HCT116 (cell line): ENCODE measurements at regions not wholly inside any gene's neighbourhood (a gene's known extent, or its start where the extent isn't known, plus 50 kb on each side); places are given as distances from the start of the nearest gene placed in this dataset.

Experiments
- ATAC-seq: fragments of 200-7000 bp; cut with Tn5 transposase; 2 replicates; pipeline ENCODE4 v1.9.1; 2020; ENCODE audit warnings: mild to moderate bottlenecking, moderate library complexity
- BruUV-seq: library from RNA; stranded (reverse); fragments of 400-500 nt; replicated peaks from 2 replicates; lab custom pipeline; 2021; lab: Mats Ljungman, UMichigan
- CTCF ChIA-PET: fragments of 300-600 bp; sonication (Branson Sonifier 250); formaldehyde crosslinking; loops from one replicate; lab custom pipeline; 2021; ENCODE audit warnings: antibody characterized with exemption; lab: Charles Lee
- POLR2A ChIA-PET: fragments of 300-600, 350-600 bp; sonication (Branson Sonifier 250); formaldehyde crosslinking; loops from one replicate; lab custom pipeline; 2021; ENCODE audit warnings: antibody characterized with exemption; lab: Charles Lee
- RAD21 ChIA-PET, 2 experiments: fragments of 300-600 bp; sonication (Branson Sonifier 250); formaldehyde crosslinking; loops; one replicate each; lab custom pipeline; 2023; ENCODE audit warnings: low total read pairs in 2 of 2; ENCODE audit not compliant: uncharacterized antibody in 2 of 2, unreplicated experiment in 2 of 2, low non-redundant PET in 1 of 2; lab: Charles Lee
- DNase-seq: peaks from one replicate; pipeline ENCODE4 v3.0.0-alpha.2; 2010; ENCODE audit warnings: low read depth, low spot score
- H2AFZ ChIP-seq: fragments of 200-600 bp; shearing (Covaris generic), sonication (generic); 2 replicates; pipeline ENCODE4 v1.6.1; 2017; ENCODE audit warnings: low read depth, mixed run types, mixed read lengths, antibody characterized with exemption, low read length; ENCODE audit not compliant: poor library complexity, severe bottlenecking
- H3K27ac ChIP-seq: 2 replicates; pipeline ENCODE4 v1.5.1; 2012; ENCODE audit warnings: low read depth, low read length
- H3K27me3 ChIP-seq: fragments of 200-600 bp; sonication (generic); 2 replicates; pipeline ENCODE4 v1.6.1; 2016; ENCODE audit warnings: mixed run types, low read length, mixed read lengths; ENCODE audit not compliant: insufficient read depth
- H3K36me3 ChIP-seq, 2 experiments: fragments of 200-500 bp in 1 of 2; fragments of 200-600 bp in 1 of 2; sonication (Bioruptor generic) in 1 of 2; sonication (generic) in 1 of 2; 2 replicates each; pipeline versions ENCODE4 v1.5.1 to v1.6.1; 2014 to 2016; ENCODE audit warnings: low read length in 2 of 2, inconsistent platforms in 1 of 2, mixed read lengths in 1 of 2, mixed run types in 1 of 2; ENCODE audit not compliant: insufficient read depth in 2 of 2, control insufficient read depth in 1 of 2
- H3K4me1 ChIP-seq, 2 experiments: fragments of 200-600 bp in 1 of 2; sonication (generic) in 1 of 2; 2 replicates each; pipeline versions ENCODE4 v1.5.1 to v1.6.1; 2012 to 2017; ENCODE audit warnings: low read length in 2 of 2, inconsistent platforms in 1 of 2, mild to moderate bottlenecking in 1 of 2, mixed read lengths in 1 of 2, mixed run types in 1 of 2, moderate library complexity in 1 of 2; ENCODE audit not compliant: insufficient read depth in 2 of 2, control insufficient read depth in 1 of 2
- H3K4me2 ChIP-seq: fragments of 200-600 bp; sonication (generic); 2 replicates; pipeline ENCODE4 v1.6.1; 2017; ENCODE audit warnings: mixed run types, low read length, mixed read lengths
- H3K4me3 ChIP-seq, 2 experiments: fragments of 200-600 bp in 1 of 2; sonication (generic) in 1 of 2; replicated peaks in 1 of 2; 2 replicates each; pipeline ENCODE4 v1.5.1; 2011 to 2016; ENCODE audit warnings: low read length in 2 of 2, control low read depth in 1 of 2, low read depth in 1 of 2, mild to moderate bottlenecking in 1 of 2, mixed read lengths in 1 of 2, mixed run types in 1 of 2
- H3K79me2 ChIP-seq: fragments of 200-600 bp; sonication (generic); 2 replicates; pipeline ENCODE4 v1.6.1; 2017; ENCODE audit warnings: mild to moderate bottlenecking, mixed run types, low read length, moderate library complexity, mixed read lengths; ENCODE audit not compliant: insufficient read depth
- H3K9ac ChIP-seq: fragments of 200-600 bp; sonication (generic); 2 replicates; pipeline ENCODE4 v1.6.1; 2016; ENCODE audit warnings: low read length, mixed read lengths
- H3K9me2 ChIP-seq: fragments of 200-600 bp; sonication (generic), shearing (Covaris generic); 2 replicates; pipeline ENCODE4 v1.6.1; 2017; ENCODE audit warnings: mixed run types, mild to moderate bottlenecking, moderate library complexity; ENCODE audit not compliant: insufficient read depth
- H3K9me3 ChIP-seq, 2 experiments: fragments of 200-500 bp in 1 of 2; fragments of 200-600 bp in 1 of 2; sonication (Bioruptor generic) in 1 of 2; sonication (generic) in 1 of 2; 2 replicates each; pipeline ENCODE4 v1.6.1; 2014 to 2017; ENCODE audit warnings: low read length in 2 of 2, mixed read lengths in 2 of 2, inconsistent platforms in 1 of 2, low read depth in 1 of 2, mild to moderate bottlenecking in 1 of 2, mixed run types in 1 of 2, moderate library complexity in 1 of 2; ENCODE audit not compliant: control insufficient read depth in 1 of 2, insufficient read depth in 1 of 2
- H4K20me1 ChIP-seq: fragments of 200-600 bp; sonication (generic), shearing (Covaris generic); 2 replicates; pipeline ENCODE4 v1.6.1; 2017; ENCODE audit warnings: mixed run types, mild to moderate bottlenecking, moderate library complexity; ENCODE audit not compliant: insufficient read depth
- CEBPB ChIP-seq: IDR thresholded peaks from 2 replicates; pipeline ENCODE4 v1.6.1; 2012; ENCODE audit warnings: low read depth
- EGR1 ChIP-seq: IDR thresholded peaks from 2 replicates; pipeline ENCODE4 v1.6.1; 2012; ENCODE audit warnings: low read depth
- EZH2 ChIP-seq: fragments of 200-600 bp; sonication (generic); IDR thresholded peaks from 2 replicates; pipeline ENCODE4 v1.6.1; 2017; ENCODE audit warnings: antibody characterized with exemption, mixed run types
- EZH2phosphoT487 ChIP-seq: fragments of 200-600 bp; IDR thresholded peaks from 2 replicates; pipeline ENCODE4 v1.6.1; 2018; ENCODE audit warnings: antibody characterized with exemption, borderline replicate concordance
- JUND ChIP-seq: IDR thresholded peaks from 2 replicates; pipeline ENCODE4 v1.6.1; 2012
- POLR2AphosphoS5 ChIP-seq: IDR thresholded peaks from 2 replicates; pipeline ENCODE4 v1.6.1; 2011; ENCODE audit warnings: mild to moderate bottlenecking, low read depth, low read length, moderate library complexity
- SP1 ChIP-seq: IDR thresholded peaks from 2 replicates; pipeline ENCODE4 v1.6.1; 2012; ENCODE audit warnings: low read depth
- ZBTB33 ChIP-seq: IDR thresholded peaks from 2 replicates; pipeline ENCODE4 v1.6.1; 2011; ENCODE audit warnings: mild to moderate bottlenecking, low read length, moderate library complexity; ENCODE audit not compliant: insufficient replicate concordance; ENCODE audit errors: extremely low read depth
- ZNF274 ChIP-seq: fragments of 200-500 bp; sonication (Bioruptor generic); IDR thresholded peaks from 2 replicates; pipeline ENCODE4 v1.6.1; 2014; ENCODE audit warnings: mild to moderate bottlenecking, low read depth, low read length, inconsistent platforms
- intact Hi-C: fragments of 100-400 bp; cut with micrococcal nuclease; formaldehyde crosslinking; loops from 2 replicates; pipeline ENCODE4 v1.10.0; 2022
- TF ChIP-seq, protein P1 (sequence below): IDR thresholded peaks from 2 replicates; pipeline ENCODE4 v1.6.1; 2012

GRCh38 chr14:43119672-43120071 lies 1387.4 kb downstream of the FSCB start:
- intact Hi-C loops: no loop called here
- ChIA-PET POLR2A (no interaction called here), CTCF (no interaction called here), RAD21 (no interaction called here)
- BruUV-seq: no TSS peak
- no peak for ATAC-seq
- H3K9ac ChIP-seq: no peak overlapping the region
- H3K4me3 ChIP-seq: no peak overlapping the region
- H3K9me2 ChIP-seq: no peaks in the 10 kb centered on the region
- H3K27ac ChIP-seq: no peak overlapping the region
- H3K79me2 ChIP-seq: no peaks in the 10 kb centered on the region
- no peaks in the 10 kb centered on the region for H3K4me1 ChIP-seq
- no peak for TF ChIP-seq POLR2AphosphoS5
- TF ChIP-seq, protein P1, sequence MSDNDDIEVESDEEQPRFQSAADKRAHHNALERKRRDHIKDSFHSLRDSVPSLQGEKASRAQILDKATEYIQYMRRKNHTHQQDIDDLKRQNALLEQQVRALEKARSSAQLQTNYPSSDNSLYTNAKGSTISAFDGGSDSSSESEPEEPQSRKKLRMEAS: no peak
- TF ChIP-seq SP1: no peak
- no peak for TF ChIP-seq CEBPB
- TF ChIP-seq JUND: no peak
- TF ChIP-seq ZNF274: no peak
- TF ChIP-seq ZBTB33: no peak
- no peak for TF ChIP-seq EGR1
- TF ChIP-seq EZH2phosphoT487: no peak
- no peak for TF ChIP-seq EZH2
- peaks cover 0 to 3% of the 10 kb centered on the region in 2 experiments; a peak in 3 of 4 replicates for H3K9me3 ChIP-seq
- no peak overlapping the region for H3K4me2 ChIP-seq
- H2AFZ ChIP-seq: no peak overlapping the region
- no peaks in the 10 kb centered on the region for H3K36me3 ChIP-seq
- DNase-seq: no peak
- H3K27me3 ChIP-seq: no peaks in the 10 kb centered on the region
- no peaks in the 10 kb centered on the region for H4K20me1 ChIP-seq
